ENCODE measurements at regions not wholly inside any gene's neighbourhood (a gene's known extent, or its start where the extent isn't known, plus 50 kb on each side); places are given as distances from the start of the nearest gene placed in this dataset.

- H3K4me3 ChIP-seq (ENCODE audit: low read depth, low read length): no peak overlapping the region
- TF ChIP-seq CTCF (IDR thresholded peaks at IDR 0.05; ENCODE audit: borderline replicate concordance, insufficient read depth, low read depth, low read length): no peak
These were observed 65.8 kb downstream of the SALL1 start for GRCh38 chr16:51085271-51085670.

- TF ChIP-seq CTCF (IDR thresholded peaks at IDR 0.05; ENCODE audit: borderline replicate concordance, insufficient read depth, low read depth, low read length): no peak
- no peak overlapping the region for H3K4me3 ChIP-seq (ENCODE audit: low read depth, low read length)
These were observed 66.8 kb downstream of the SALL1 start for GRCh38 chr16:51084074-51084928.

GRCh38 chr16:51072591-51072990, 78.5 kb downstream of the SALL1 start:
- no peak overlapping the region for H3K4me3 ChIP-seq (ENCODE audit: low read depth, low read length)
- TF ChIP-seq CTCF (IDR thresholded peaks at IDR 0.05; ENCODE audit: borderline replicate concordance, insufficient read depth, low read depth, low read length): no peak

- no peak for TF ChIP-seq CTCF (IDR thresholded peaks at IDR 0.05; ENCODE audit: borderline replicate concordance, insufficient read depth, low read depth, low read length)
- H3K4me3 ChIP-seq (ENCODE audit: low read depth, low read length): no peak overlapping the region
These were observed 79.7 kb downstream of the SALL1 start for GRCh38 chr16:51071326-51071725.

GRCh38 chr16:51067352-51067751, 83.7 kb downstream of the SALL1 start:
- H3K4me3 ChIP-seq (ENCODE audit: low read depth, low read length): no peak overlapping the region
- TF ChIP-seq CTCF (IDR thresholded peaks at IDR 0.05; ENCODE audit: borderline replicate concordance, insufficient read depth, low read depth, low read length): no peak

GRCh38 chr16:51062039-51062438, 89.0 kb downstream of the SALL1 start:
- no peak for TF ChIP-seq CTCF (IDR thresholded peaks at IDR 0.05; ENCODE audit: borderline replicate concordance, insufficient read depth, low read depth, low read length)
- no peak overlapping the region for H3K4me3 ChIP-seq (ENCODE audit: low read depth, low read length)

GRCh38 chr16:51061328-51061727, 89.7 kb downstream of the SALL1 start:
- no peak overlapping the region for H3K4me3 ChIP-seq (ENCODE audit: low read depth, low read length)
- TF ChIP-seq CTCF (IDR thresholded peaks at IDR 0.05; ENCODE audit: borderline replicate concordance, insufficient read depth, low read depth, low read length): no peak
